Renal pelvis (tissue), 1 donor: ENCODE measurements at regions not wholly inside any gene's neighbourhood (a gene's known extent, or its start where the extent isn't known, plus 50 kb on each side); places are given as distances from the start of the nearest gene placed in this dataset.
"Not testable (repeated sequence)": the region's sequence is repeated elsewhere in the genome, so short reads cannot be mapped to it uniquely, and the experiment has no call there.

ENCODE experiments used
- DNase-seq: peaks from one replicate; pipeline ENCODE4 v3.0.0-alpha.2; 2013

GRCh38 chr5:74534397-74535129, 106.0 kb downstream of the ENC1 start:
- DNase-seq, result no peak

- no peak for DNase-seq
Measured at GRCh38 chr5:74530326-74531050, 110.0 kb downstream of the ENC1 start.

DNA sequence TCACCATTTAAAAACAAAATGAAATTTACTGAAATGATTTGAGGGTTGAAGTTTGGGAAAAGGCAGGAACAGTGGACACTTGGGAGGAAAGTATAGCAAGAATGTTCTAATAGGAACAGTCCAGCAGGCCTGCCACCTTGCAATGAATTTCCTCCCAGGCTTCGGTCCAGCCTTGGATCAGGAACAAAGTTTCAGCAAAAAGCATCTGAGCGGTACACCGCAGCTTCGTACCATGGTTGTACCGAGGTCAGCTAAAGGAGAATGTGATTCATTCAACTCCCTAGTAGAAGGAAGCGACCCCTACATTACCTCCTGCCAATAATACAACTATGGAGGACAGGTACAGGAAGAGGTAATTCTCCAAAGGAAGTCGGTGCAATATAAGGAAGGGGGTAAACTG, 111.4 kb downstream of the ENC1 start:
- no peak for DNase-seq

DNA sequence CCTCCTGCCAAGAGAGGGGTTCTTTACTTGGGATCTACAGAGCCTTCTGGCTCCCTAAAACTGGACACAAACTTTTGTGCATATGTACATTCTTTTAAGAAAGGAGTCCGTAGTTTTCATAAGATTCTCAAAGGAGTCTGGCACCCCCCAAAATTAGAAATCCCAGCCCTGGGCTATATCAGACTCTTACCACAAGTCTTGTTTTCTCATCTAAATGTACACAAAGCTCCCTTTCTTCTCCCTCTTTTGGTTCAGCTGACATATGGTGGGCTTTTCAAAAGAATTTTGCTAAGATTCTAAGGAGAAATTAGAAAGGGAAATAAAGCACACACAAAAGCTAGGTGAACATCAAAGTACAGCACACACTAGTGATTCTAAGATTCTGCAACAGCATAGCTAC, 114.4 kb downstream of the ENC1 start:
- no peak for DNase-seq

DNA sequence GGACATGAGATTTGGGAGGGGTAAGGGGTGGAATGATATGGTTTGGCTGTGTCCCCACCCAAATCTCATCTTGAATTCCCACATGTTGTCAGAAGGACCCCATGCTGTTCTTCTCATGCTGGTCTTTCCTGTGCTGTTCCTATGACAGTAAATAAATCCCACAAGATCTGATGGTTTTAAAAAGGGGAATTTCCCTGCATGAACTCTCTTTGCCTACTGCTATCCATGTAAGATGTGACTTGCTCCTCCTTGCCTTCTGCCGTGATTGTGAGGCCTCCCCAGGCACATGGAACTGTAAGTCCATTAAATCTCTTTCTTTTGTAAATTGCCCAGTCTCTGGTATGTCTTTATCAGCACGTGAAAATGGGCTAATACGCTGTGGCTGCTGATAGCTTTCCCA, 115.8 kb downstream of the ENC1 start:
- not testable (repeated sequence) for DNase-seq

DNA sequence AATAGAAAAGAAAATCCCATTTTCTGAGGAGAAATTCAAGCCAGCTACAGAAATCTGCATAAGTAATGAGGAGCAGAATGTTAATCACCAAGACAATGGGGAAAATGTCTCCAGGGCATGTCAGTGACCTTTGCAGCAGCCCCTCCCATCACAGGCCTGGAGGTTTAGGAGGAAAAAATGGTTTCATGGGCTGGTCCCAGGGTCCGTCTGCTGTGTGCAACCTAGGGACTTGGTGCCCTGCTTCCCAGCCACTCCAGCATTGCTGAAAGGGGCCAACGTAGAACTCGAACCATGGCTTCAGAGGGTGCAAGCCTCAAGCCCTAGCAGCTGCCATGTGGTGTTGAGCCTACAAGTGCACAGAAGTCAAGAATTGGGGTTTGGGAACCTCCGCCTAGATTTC, 116.8 kb downstream of the ENC1 start:
- DNase-seq, result not testable (repeated sequence)

DNA sequence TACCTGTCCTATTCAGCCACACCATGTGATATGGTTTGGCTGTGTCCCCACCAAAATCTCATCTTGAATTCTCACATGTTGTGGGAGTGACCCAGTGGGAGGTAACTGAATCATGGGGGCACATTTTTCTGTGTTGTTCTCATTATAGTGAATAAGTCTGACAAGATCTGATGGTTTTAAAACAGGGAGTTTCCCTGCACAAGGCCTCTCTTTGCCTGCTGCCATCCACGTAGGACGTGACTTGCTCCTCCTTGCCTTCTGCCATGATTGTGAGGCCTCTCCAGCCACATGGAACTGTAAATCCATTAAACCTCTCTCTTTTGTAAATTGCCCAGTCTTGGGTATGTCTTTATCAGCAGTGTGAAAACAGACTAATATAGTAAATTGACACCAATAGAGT, 117.7 kb downstream of the ENC1 start:
- DNase-seq, result not testable (repeated sequence)

- DNase-seq, result no peak
Measured at GRCh38 chr5:74521401-74521800, 119.1 kb downstream of the ENC1 start.

- DNase-seq, result no peak
Measured at GRCh38 chr5:74519679-74520078, 120.8 kb downstream of the ENC1 start.

DNA sequence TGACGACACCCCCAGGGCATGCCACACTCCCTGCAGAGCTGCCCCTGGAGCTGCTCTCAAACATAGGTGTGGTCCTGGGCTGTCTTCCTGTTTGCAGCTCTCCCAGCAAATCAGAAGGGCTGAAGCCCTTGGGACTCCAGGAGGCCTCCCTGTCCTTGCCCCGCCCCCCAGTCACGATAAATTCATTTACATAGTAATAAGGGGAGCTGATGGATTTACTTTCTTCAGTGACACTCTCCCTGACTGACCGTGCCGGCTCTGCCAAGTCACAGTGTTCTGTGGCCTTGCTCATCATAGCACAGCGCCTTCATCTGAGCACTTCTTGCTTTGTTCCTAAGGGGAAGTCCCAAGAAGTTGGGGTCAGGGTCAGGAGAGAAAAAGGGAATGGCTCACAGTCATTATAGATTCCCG, 121.4 kb downstream of the ENC1 start:
- no peak for DNase-seq

DNA sequence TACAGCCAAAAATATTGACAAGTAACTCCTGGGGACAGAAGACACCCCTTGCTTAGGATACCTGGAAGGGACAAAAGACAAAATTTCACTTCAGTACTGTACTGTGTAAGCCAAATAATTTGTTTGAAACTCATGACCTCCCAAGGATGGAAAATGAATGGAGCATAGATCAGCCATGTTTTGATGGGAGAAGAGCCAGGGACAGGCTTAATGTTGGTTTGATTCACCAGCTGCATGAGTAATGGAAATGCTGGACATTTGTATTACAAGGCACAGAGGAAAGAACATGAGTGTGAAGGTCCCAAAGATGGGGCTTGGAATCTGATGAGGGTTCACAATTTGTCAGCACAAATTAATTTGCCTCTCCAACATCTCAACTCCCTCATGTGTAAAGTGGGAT, 122.8 kb downstream of the ENC1 start:
- DNase-seq, result no peak

DNA sequence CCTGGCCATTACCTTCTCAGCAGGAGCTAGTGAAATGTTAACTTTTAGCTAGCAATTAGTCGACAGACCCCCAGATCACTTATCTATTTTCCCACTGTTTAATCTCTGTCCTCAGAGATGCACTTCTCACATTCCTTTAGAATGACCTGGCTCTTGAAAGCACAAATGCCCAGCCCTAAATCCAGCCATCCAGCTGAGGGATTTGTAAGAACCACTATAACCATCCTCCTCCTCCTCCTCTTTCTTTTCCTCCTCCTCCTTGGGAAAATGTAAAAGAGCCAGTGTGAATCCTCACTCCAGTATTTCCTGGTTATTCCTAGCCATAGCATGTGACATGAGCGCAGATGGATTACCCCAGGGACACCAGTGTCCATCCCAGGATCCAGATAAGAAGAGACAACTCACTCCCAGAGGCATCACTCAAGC, 124.3 kb downstream of the ENC1 start:
- DNase-seq, result no peak

DNA sequence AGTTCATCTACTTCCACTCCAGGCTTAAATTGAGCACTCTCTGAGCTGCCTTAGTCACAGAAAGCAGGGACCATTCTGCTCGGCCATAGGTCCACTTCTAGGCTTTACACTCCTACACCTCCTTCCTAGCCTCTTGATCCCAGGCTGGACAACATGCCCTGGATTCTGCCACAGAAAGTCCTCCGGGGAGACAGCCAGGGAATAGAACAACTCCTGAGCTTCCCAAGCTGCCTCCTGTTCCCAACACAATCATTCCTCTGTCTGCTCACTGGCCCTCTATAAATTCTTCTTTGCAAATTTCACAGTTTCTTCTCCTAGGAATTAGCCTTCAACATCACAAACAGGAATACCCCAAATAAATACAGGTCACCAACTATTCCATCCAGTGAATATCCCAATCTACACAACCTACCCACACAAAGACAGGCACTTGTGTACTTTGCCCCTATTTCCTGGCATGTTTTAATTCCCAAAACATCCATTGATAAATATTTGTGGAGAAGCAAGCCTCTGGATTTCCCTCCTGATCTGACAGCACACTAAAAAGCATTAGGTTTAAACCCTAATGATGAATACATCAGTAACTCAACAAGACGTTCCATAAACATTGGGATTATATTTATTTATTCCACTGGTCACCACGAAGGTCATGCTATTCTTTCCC, 125.5 kb downstream of the ENC1 start:
- no peak for DNase-seq

DNA sequence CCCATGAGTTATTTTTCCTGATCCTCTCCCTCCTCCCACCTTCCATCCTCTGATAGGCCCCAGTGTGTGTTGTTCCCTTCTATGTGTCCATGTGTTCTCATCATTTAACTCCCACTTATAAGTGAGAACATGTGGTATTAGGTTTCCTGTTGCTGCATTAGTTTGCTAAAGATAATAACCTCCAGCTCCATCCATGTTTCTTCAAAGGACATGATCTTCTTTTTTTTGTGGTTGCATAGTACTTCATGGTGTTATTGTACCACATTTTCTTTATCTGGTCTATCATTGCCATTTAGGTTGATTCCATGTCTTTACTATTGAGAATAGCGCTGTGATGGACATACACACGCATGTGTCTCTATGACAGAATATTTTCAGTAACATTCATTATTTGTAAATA, 128.8 kb downstream of the ENC1 start:
- DNase-seq, result not testable (repeated sequence)

GRCh38 chr5:74510476-74511075, 130.0 kb downstream of the ENC1 start:
- DNase-seq, result no peak

- DNase-seq, result peak; percentile 76
Measured at GRCh38 chr5:74507370-74508005, 133.0 kb downstream of the ENC1 start.

- DNase-seq, result no peak
Measured at GRCh38 chr5:74506119-74506518, 134.4 kb downstream of the ENC1 start.

GRCh38 chr5:74504463-74504862, 136.1 kb downstream of the ENC1 start:
- no peak for DNase-seq

- no peak for DNase-seq
Measured at GRCh38 chr5:74502479-74502950, 138.0 kb downstream of the ENC1 start.

- no peak for DNase-seq
Measured at GRCh38 chr5:74501674-74502478, 138.7 kb downstream of the ENC1 start.
